NCI-H69 (cell line): ENCODE measurements at regions not wholly inside any gene's neighbourhood (a gene's known extent, or its start where the extent isn't known, plus 50 kb on each side); places are given as distances from the start of the nearest gene placed in this dataset.

ENCODE experiments used
- DNase-seq: peaks from one replicate; lab custom pipeline; 2025; lab: John Stamatoyannopoulos, UW

- DNase-seq = no peak
Observed at GRCh38 chrX:94041881-94042280, 367.9 kb downstream of the FAM133A start.

- no peak for DNase-seq
Observed at GRCh38 chrX:94045724-94046123, 371.7 kb downstream of the FAM133A start.

- no peak for DNase-seq
Observed at GRCh38 chrX:94051926-94052325, 377.9 kb downstream of the FAM133A start.

- DNase-seq = no peak
Observed at GRCh38 chrX:94053575-94053974, 379.6 kb downstream of the FAM133A start.

GRCh38 chrX:94057385-94057784 lies 383.4 kb downstream of the FAM133A start:
- no peak for DNase-seq

GRCh38 chrX:94058728-94059382 lies 384.8 kb downstream of the FAM133A start:
- DNase-seq = peak; percentile 66

GRCh38 chrX:94065091-94065490 lies 391.1 kb downstream of the FAM133A start:
- DNase-seq = no peak

GRCh38 chrX:94089149-94089548 lies 415.1 kb downstream of the FAM133A start:
- DNase-seq = no peak

GRCh38 chrX:94097868-94098267 lies 423.9 kb downstream of the FAM133A start:
- DNase-seq = peak; percentile 51

- peak; percentile 26 for DNase-seq
Observed at GRCh38 chrX:94107981-94108380, 434.0 kb downstream of the FAM133A start.

GRCh38 chrX:94114362-94114761 lies 440.4 kb downstream of the FAM133A start:
- DNase-seq = no peak

- DNase-seq = no peak
Observed at GRCh38 chrX:94121799-94122198, 447.8 kb downstream of the FAM133A start.

GRCh38 chrX:94123062-94123461 lies 449.1 kb downstream of the FAM133A start:
- no peak for DNase-seq

GRCh38 chrX:94162971-94163370 lies 489.0 kb downstream of the FAM133A start:
- DNase-seq = no peak

- peak; percentile 52 for DNase-seq
Observed at GRCh38 chrX:94178145-94178788, 504.3 kb downstream of the FAM133A start.

GRCh38 chrX:94204524-94204923 lies 530.5 kb downstream of the FAM133A start:
- DNase-seq = no peak

- DNase-seq = peak; percentile 61
Observed at GRCh38 chrX:94216738-94217137, 542.7 kb downstream of the FAM133A start.

GRCh38 chrX:94252211-94252610 lies 578.2 kb downstream of the FAM133A start:
- no peak for DNase-seq

- DNase-seq = peak; percentile 11
Observed at GRCh38 chrX:94256396-94256795, 582.4 kb downstream of the FAM133A start.

- DNase-seq = no peak
Observed at GRCh38 chrX:94265323-94265722, 591.3 kb downstream of the FAM133A start.

- DNase-seq = peak; percentile 12
Observed at GRCh38 chrX:94288325-94288724, 614.3 kb downstream of the FAM133A start.

GRCh38 chrX:94288972-94289371 lies 615.0 kb downstream of the FAM133A start:
- no peak for DNase-seq

- DNase-seq = no peak
Observed at GRCh38 chrX:94302446-94302845, 628.4 kb downstream of the FAM133A start.

GRCh38 chrX:94329182-94329581 lies 655.2 kb downstream of the FAM133A start:
- no peak for DNase-seq
